C4-2B (cell line): ENCODE measurements at regions not wholly inside any gene's neighbourhood (a gene's known extent, or its start where the extent isn't known, plus 50 kb on each side); places are given as distances from the start of the nearest gene placed in this dataset.

Experiments
- ZFX ChIP-seq: fragments of 450-650 bp; IDR thresholded peaks from 2 replicates; pipeline ENCODE4 v1.6.1; 2017
- TF ChIP-seq, protein P1 (sequence below): fragments of 450-650 bp; conservative IDR thresholded peaks from 2 replicates; pipeline ENCODE4 v1.5.1; 2017; ENCODE audit warnings: mild to moderate bottlenecking

GRCh38 chr12:75852143-75852542 lies 179.4 kb downstream of the PHLDA1 start:
- TF ChIP-seq, protein P1, sequence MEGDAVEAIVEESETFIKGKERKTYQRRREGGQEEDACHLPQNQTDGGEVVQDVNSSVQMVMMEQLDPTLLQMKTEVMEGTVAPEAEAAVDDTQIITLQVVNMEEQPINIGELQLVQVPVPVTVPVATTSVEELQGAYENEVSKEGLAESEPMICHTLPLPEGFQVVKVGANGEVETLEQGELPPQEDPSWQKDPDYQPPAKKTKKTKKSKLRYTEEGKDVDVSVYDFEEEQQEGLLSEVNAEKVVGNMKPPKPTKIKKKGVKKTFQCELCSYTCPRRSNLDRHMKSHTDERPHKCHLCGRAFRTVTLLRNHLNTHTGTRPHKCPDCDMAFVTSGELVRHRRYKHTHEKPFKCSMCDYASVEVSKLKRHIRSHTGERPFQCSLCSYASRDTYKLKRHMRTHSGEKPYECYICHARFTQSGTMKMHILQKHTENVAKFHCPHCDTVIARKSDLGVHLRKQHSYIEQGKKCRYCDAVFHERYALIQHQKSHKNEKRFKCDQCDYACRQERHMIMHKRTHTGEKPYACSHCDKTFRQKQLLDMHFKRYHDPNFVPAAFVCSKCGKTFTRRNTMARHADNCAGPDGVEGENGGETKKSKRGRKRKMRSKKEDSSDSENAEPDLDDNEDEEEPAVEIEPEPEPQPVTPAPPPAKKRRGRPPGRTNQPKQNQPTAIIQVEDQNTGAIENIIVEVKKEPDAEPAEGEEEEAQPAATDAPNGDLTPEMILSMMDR: no peak
- TF ChIP-seq ZFX: no peak
